GM10248 (cell line): ENCODE measurements at regions not wholly inside any gene's neighbourhood (a gene's known extent, or its start where the extent isn't known, plus 50 kb on each side); places are given as distances from the start of the nearest gene placed in this dataset.

Experiments
- CTCF ChIA-PET: fragments of 300-600 bp; sonication (Branson Sonifier 250); formaldehyde crosslinking; extraction: SDS; loops from one replicate; lab custom pipeline; 2021; ENCODE audit warnings: antibody characterized with exemption; lab: Yijun Ruan, JAX
- POLR2A ChIA-PET: fragments of 350-650 bp; sonication (Branson Sonifier 250); formaldehyde crosslinking; extraction: SDS; loops from one replicate; lab custom pipeline; 2020; ENCODE audit warnings: antibody characterized with exemption; lab: Yijun Ruan, JAX
- DNase-seq: peaks from one replicate; pipeline ENCODE4 v3.0.0; 2012; ENCODE audit errors: extremely low spot score
- CTCF ChIP-seq: IDR thresholded peaks from 2 replicates; pipeline ENCODE4 v1.5.1; 2012; ENCODE audit warnings: mild to moderate bottlenecking, low read depth; ENCODE audit errors: extremely low read depth, missing control alignments, control extremely low read depth

- CTCF ChIA-PET = interaction anchor here (1.5 kb wide), 1 partner anchor 10 kb away, joined by 3 read pairs; no protein-coding TSS in a partner anchor
- no peak for DNase-seq
- POLR2A ChIA-PET = no interaction called here
- TF ChIP-seq CTCF = no peak
Measured at GRCh38 chr12:91937009-91937408, 208.6 kb downstream of the BTG1 start.

GRCh38 chr12:91935296-91935695 is 210.3 kb downstream of the BTG1 start:
- DNase-seq = no peak
- ChIA-PET POLR2A (no interaction called here), CTCF (no interaction called here)
- no peak for TF ChIP-seq CTCF

- CTCF ChIA-PET = interaction anchor here (1.2 to 2.7 kb wide), 4 partner anchors 11 to 120 kb away, joined by 4 to 14 read pairs (median 5); no protein-coding TSS in a partner anchor
- TF ChIP-seq CTCF = no peak
- no peak for DNase-seq
Measured at GRCh38 chr12:91931111-91931510, 214.5 kb downstream of the BTG1 start.

GRCh38 chr12:91928501-91928900 is 217.1 kb downstream of the BTG1 start:
- TF ChIP-seq CTCF = no peak
- CTCF ChIA-PET = no interaction called here
- POLR2A ChIA-PET = no interaction called here
- DNase-seq = no peak

More at GRCh38 chr12:91931111-91931510, 214.5 kb downstream of the BTG1 start:
- POLR2A ChIA-PET = no interaction called here

- no peak for TF ChIP-seq CTCF
- no peak for DNase-seq
- POLR2A ChIA-PET = no interaction called here
- CTCF ChIA-PET = interaction anchor here (1.3 to 1.5 kb wide), 2 partner anchors 11 to 115 kb away, joined by 3 read pairs; no protein-coding TSS in a partner anchor
Measured at GRCh38 chr12:91926848-91927247, 218.8 kb downstream of the BTG1 start.

GRCh38 chr12:91924827-91925226 is 220.8 kb downstream of the BTG1 start:
- POLR2A ChIA-PET = interaction anchor here (0.6 kb wide), 1 partner anchor 26 kb away, joined by 7 read pairs; no protein-coding TSS in a partner anchor
- no peak for DNase-seq
- no peak for TF ChIP-seq CTCF
- CTCF ChIA-PET = no interaction called here
